H1 (cell line): ENCODE measurements at regions not wholly inside any gene's neighbourhood (a gene's known extent, or its start where the extent isn't known, plus 50 kb on each side); places are given as distances from the start of the nearest gene placed in this dataset.

Source experiments
- CTCF ChIA-PET: fragments of 300-600 bp; sonication (Branson Sonifier 250); formaldehyde crosslinking; loops from one replicate; lab custom pipeline; 2021; ENCODE audit not compliant: partially characterized antibody; lab: Charles Lee
- POLR2A ChIA-PET: fragments of 300-600 bp; sonication (Branson Sonifier 250); formaldehyde crosslinking; loops from one replicate; lab custom pipeline; 2021; ENCODE audit warnings: inconsistent platforms; ENCODE audit not compliant: partially characterized antibody; lab: Charles Lee
- DNase-seq, 2 experiments: peaks; one replicate each; pipeline versions ENCODE4 v3.0.0 to v3.0.0-alpha.2; 2010 to 2022; ENCODE audit warnings: low spot score in 2 of 2, low read depth in 1 of 2, mixed read lengths in 1 of 2
- FAIRE-seq: peaks from 2 replicates; lab custom pipeline; 2011; peaks lifted over from hg19 to GRCh38; lab: Jason Lieb, UNC
- H2AFZ ChIP-seq: 2 replicates; pipeline ENCODE4 v1.8.1; 2012; ENCODE audit warnings: low read length, inconsistent platforms
- H2AK5ac ChIP-seq: 2 replicates; pipeline ENCODE4 v1.6.1; 2013; ENCODE audit warnings: low read depth, low read length
- H2BK120ac ChIP-seq: replicated peaks from 2 replicates; pipeline ENCODE3; 2013; ENCODE audit warnings: low read depth, low read length, inconsistent platforms
- H2BK12ac ChIP-seq: 2 replicates; pipeline ENCODE4 v1.6.1; 2013; ENCODE audit warnings: low read depth, low read length
- H2BK15ac ChIP-seq: 2 replicates; pipeline ENCODE4 v1.6.1; 2013; ENCODE audit warnings: low read length
- H2BK20ac ChIP-seq: 2 replicates; pipeline ENCODE4 v1.6.1; 2013; ENCODE audit warnings: low read length
- H2BK5ac ChIP-seq: 2 replicates; pipeline ENCODE4 v1.6.1; 2013; ENCODE audit warnings: low read depth, low read length
- H3K14ac ChIP-seq: 2 replicates; pipeline ENCODE4 v1.6.1; 2013; ENCODE audit warnings: inconsistent platforms; ENCODE audit not compliant: insufficient read length
- H3K18ac ChIP-seq: 2 replicates; pipeline ENCODE4 v1.6.1; 2013; ENCODE audit warnings: low read length; ENCODE audit errors: extremely low read depth
- H3K23ac ChIP-seq: 2 replicates; pipeline ENCODE4 v1.6.1; 2013; ENCODE audit warnings: inconsistent platforms; ENCODE audit not compliant: insufficient read length
- H3K23me2 ChIP-seq: 2 replicates; pipeline ENCODE4 v1.6.1; 2013; ENCODE audit warnings: low read depth, low read length
- H3K27ac ChIP-seq: 2 replicates; pipeline ENCODE4 v1.6.1; 2011; ENCODE audit warnings: low read depth, low read length, inconsistent platforms
- H3K27me3 ChIP-seq, 4 experiments: replicated peaks in 1 of 4; 1 replicate in 1 of 4; 2 replicates in 3 of 4; pipeline versions ENCODE4 v1.6.1 to v1.8.1; 2011 to 2013; ENCODE audit warnings: low read length in 3 of 4, mild to moderate bottlenecking in 3 of 4, inconsistent platforms in 2 of 4, mixed read lengths in 2 of 4, moderate library complexity in 1 of 4; ENCODE audit not compliant: control insufficient read depth in 3 of 4, insufficient read depth in 3 of 4; ENCODE audit errors: extremely low read depth in 1 of 4
- H3K36me3 ChIP-seq, 4 experiments: 2 replicates each; pipeline versions ENCODE4 v1.6.1 to v1.8.1; 2011 to 2013; ENCODE audit warnings: mild to moderate bottlenecking in 4 of 4, low read length in 3 of 4, moderate library complexity in 2 of 4, control low read depth in 1 of 4, inconsistent platforms in 1 of 4; ENCODE audit not compliant: insufficient read depth in 4 of 4, control insufficient read depth in 2 of 4
- H3K4ac ChIP-seq: replicated peaks from 2 replicates; pipeline ENCODE3; 2013; ENCODE audit warnings: low read length, low read depth, mixed read lengths, inconsistent platforms; ENCODE audit not compliant: insufficient read length
- H3K4me1 ChIP-seq, 4 experiments: replicated peaks in 1 of 4; 1 replicate in 1 of 4; 2 replicates in 3 of 4; pipeline versions ENCODE4 v1.6.1 to v1.8.1; 2011 to 2013; ENCODE audit warnings: low read length in 3 of 4, inconsistent platforms in 2 of 4, mixed read lengths in 1 of 4; ENCODE audit not compliant: insufficient read depth in 4 of 4, control insufficient read depth in 3 of 4
- H3K4me2 ChIP-seq, 2 experiments: 2 replicates each; pipeline versions ENCODE4 v1.6.1 to v1.8.1; 2011 to 2013; ENCODE audit warnings: low read depth in 2 of 2, low read length in 2 of 2, control low read depth in 1 of 2, inconsistent platforms in 1 of 2, mild to moderate bottlenecking in 1 of 2; ENCODE audit not compliant: insufficient read depth in 1 of 2
- H3K4me3 ChIP-seq, 4 experiments: fragments of 200-600, 300-600 bp in 1 of 4; sonication (generic), shearing (Covaris generic), sonication (Bioruptor Twin) in 1 of 4; 2 replicates each; pipeline versions ENCODE4 v1.5.1 to v1.8.1; 2011 to 2016; ENCODE audit warnings: low read length in 4 of 4, low read depth in 3 of 4, control low read depth in 2 of 4, inconsistent platforms in 2 of 4, mild to moderate bottlenecking in 2 of 4, mixed read lengths in 1 of 4, moderate library complexity in 1 of 4; ENCODE audit not compliant: insufficient read depth in 2 of 4; ENCODE audit errors: extremely low read depth in 1 of 4
- H3K56ac ChIP-seq: replicated peaks from 2 replicates; pipeline ENCODE3; 2013; ENCODE audit warnings: low read depth, mild to moderate bottlenecking, mixed read lengths, low read length, inconsistent platforms; ENCODE audit not compliant: insufficient read length
- H3K79me1 ChIP-seq: 2 replicates; pipeline ENCODE4 v1.6.1; 2013; ENCODE audit warnings: low read depth, low read length, control low read depth
- H3K79me2 ChIP-seq, 2 experiments: 2 replicates each; pipeline versions ENCODE4 v1.6.1 to v1.8.1; 2012 to 2013; ENCODE audit warnings: low read length in 2 of 2, mild to moderate bottlenecking in 2 of 2, inconsistent platforms in 1 of 2; ENCODE audit not compliant: insufficient read depth in 2 of 2, control insufficient read depth in 1 of 2
- H3K9ac ChIP-seq, 4 experiments: replicated peaks in 1 of 4; 1 replicate in 1 of 4; 2 replicates in 3 of 4; pipeline versions ENCODE4 v1.6.1 to v1.8.1; 2011 to 2013; ENCODE audit warnings: low read depth in 3 of 4, low read length in 3 of 4, control low read depth in 2 of 4, mild to moderate bottlenecking in 2 of 4, moderate library complexity in 2 of 4, inconsistent platforms in 1 of 4; ENCODE audit errors: extremely low read depth in 1 of 4
- H3K9me3 ChIP-seq, 2 experiments: 2 replicates each; pipeline versions ENCODE4 v1.6.1 to v1.8.1; 2012 to 2013; ENCODE audit warnings: mild to moderate bottlenecking in 2 of 2, moderate library complexity in 2 of 2, control low read depth in 1 of 2, inconsistent platforms in 1 of 2, low read depth in 1 of 2, low read length in 1 of 2, mixed read lengths in 1 of 2; ENCODE audit not compliant: insufficient read depth in 2 of 2
- H4K20me1 ChIP-seq, 2 experiments: replicated peaks in 1 of 2; 2 replicates each; pipeline versions ENCODE3 to v1.8.1; 2011 to 2013; ENCODE audit warnings: inconsistent platforms in 2 of 2, low read length in 2 of 2, mild to moderate bottlenecking in 1 of 2; ENCODE audit not compliant: insufficient read depth in 2 of 2, control insufficient read depth in 1 of 2
- H4K5ac ChIP-seq: 2 replicates; pipeline ENCODE4 v1.6.1; 2013; ENCODE audit warnings: low read length, low read depth, mixed read lengths, inconsistent platforms; ENCODE audit not compliant: insufficient read length
- H4K8ac ChIP-seq: 2 replicates; pipeline ENCODE4 v1.8.0; 2013; ENCODE audit warnings: mild to moderate bottlenecking, moderate library complexity, low read length, inconsistent platforms; ENCODE audit not compliant: insufficient read depth; ENCODE audit errors: extremely low read depth
- H4K91ac ChIP-seq: replicated peaks from 2 replicates; pipeline ENCODE3; 2013; ENCODE audit warnings: low read length, mixed read lengths, inconsistent platforms; ENCODE audit not compliant: insufficient read length
- ATF2 ChIP-seq: IDR thresholded peaks from 2 replicates; pipeline ENCODE4 v1.6.1; 2012; ENCODE audit warnings: low read length, inconsistent platforms
- PHF8 ChIP-seq: fragments of 200-600 bp; sonication (generic); conservative IDR thresholded peaks from 2 replicates; pipeline ENCODE4 v1.7.1; 2012; ENCODE audit warnings: low read depth, mild to moderate bottlenecking, inconsistent platforms, low read length, moderate library complexity
- WGBS, 2 experiments: shearing (Covaris generic) in 1 of 2; methylation state at CpG; one replicate each; pipeline versions ENCODE4 v1.1.6 to v1.1.7; 2013 to 2015; ENCODE audit warnings: low lambda C conversion rate in 2 of 2, mixed read lengths in 2 of 2, inconsistent platforms in 1 of 2, low coverage in 1 of 2, missing lambda C conversion rate in 1 of 2; ENCODE audit not compliant: insufficient replicate concordance in 2 of 2, insufficient coverage in 1 of 2, insufficient read length in 1 of 2; ENCODE audit errors: extremely low coverage in 1 of 2, missing lambda C conversion rate in 1 of 2; 5-methylcytosine and 5-hydroxymethylcytosine counted together

DNA sequence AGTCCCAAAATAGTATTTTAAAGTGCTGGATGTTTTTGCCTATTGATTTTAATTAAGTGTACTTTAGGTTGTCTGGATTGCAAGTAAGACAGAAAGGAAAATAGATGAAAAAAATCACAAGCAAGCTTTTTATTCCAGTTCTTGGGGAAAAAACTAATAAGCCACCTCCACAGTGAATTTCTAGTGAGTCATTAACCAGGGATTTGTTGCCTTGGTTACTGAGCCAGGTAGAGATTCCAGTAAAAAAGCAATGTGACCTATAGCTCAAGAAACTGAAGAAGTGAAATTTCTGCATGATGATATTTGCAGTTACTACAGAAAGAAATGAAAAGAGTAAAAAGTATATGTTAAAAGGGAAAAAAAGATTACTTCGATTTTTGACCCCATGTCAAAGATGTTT is 160.6 kb downstream of the METTL4 start:
- Histone ChIP-seq H3K4me3 (no peak overlapping the region), H2AK5ac (no peak overlapping the region), H2BK5ac (no peak overlapping the region), H3K4me2 (no peak overlapping the region), H3K9ac (no peak overlapping the region), H3K4me1 (no peaks in the 10 kb centered on the region; a peak in 1 of 7 replicates), H4K8ac (no peak overlapping the region), H3K14ac (no peak overlapping the region), H3K27me3 (no peaks in the 10 kb centered on the region), H3K4ac (no peak overlapping the region), H4K5ac (no peak overlapping the region), H3K27ac (no peak overlapping the region), H2BK15ac (no peak overlapping the region), H3K79me1 (no peaks in the 10 kb centered on the region), H3K23ac (no peak overlapping the region), H3K23me2 (no peaks in the 10 kb centered on the region), H2AFZ (no peak overlapping the region), H4K91ac (no peak overlapping the region), H4K20me1 (no peaks in the 10 kb centered on the region), H2BK120ac (no peak overlapping the region), H2BK12ac (no peak overlapping the region), H3K18ac (no peak overlapping the region), H3K36me3 (no peaks in the 10 kb centered on the region), H3K9me3 (no peaks in the 10 kb centered on the region), H2BK20ac (no peak overlapping the region), H3K56ac (no peak overlapping the region), H3K79me2 (no peaks in the 10 kb centered on the region)
- FAIRE-seq, result no peak
- 95% methylated on average over 1 of the region's 1 CpG; no CpG with 5 or more reads in 1 of the 2 experiments for WGBS, 2 experiments
- CTCF ChIA-PET, result no interaction called here
- DNase-seq, result no peak
- POLR2A ChIA-PET, result no interaction called here
- TF ChIP-seq ATF2 (no peak), PHF8 (no peak)
